HEK293 (cell line): ENCODE measurements at regions not wholly inside any gene's neighbourhood (a gene's known extent, or its start where the extent isn't known, plus 50 kb on each side); places are given as distances from the start of the nearest gene placed in this dataset.

ENCODE experiments used
- CTCF ChIA-PET: fragments of 350-600 bp; formaldehyde crosslinking; extraction: SDS; loops from one replicate; lab custom pipeline; 2021; ENCODE audit warnings: antibody characterized with exemption; lab: Yijun Ruan, JAX
- POLR2A ChIA-PET: fragments of 300-600 bp; formaldehyde crosslinking; extraction: SDS; loops from one replicate; lab custom pipeline; 2020; ENCODE audit warnings: antibody characterized with exemption, inconsistent platforms; lab: Yijun Ruan, JAX
- H3K27ac ChIP-seq: fragments of 200-500 bp; sonication (Bioruptor generic); 2 replicates; pipeline ENCODE4 v1.5.1; 2014; ENCODE audit warnings: low read depth, low read length, control low read depth, inconsistent platforms; ENCODE audit errors: extremely low read depth
- H3K36me3 ChIP-seq, 2 experiments: fragments of 200-500 bp in 1 of 2; sonication (Bioruptor generic) in 1 of 2; 1 replicate in 1 of 2; 2 replicates in 1 of 2; pipeline ENCODE4 v1.5.1; 2014 to 2017; ENCODE audit warnings: inconsistent platforms in 2 of 2, low read length in 2 of 2; ENCODE audit not compliant: control insufficient read depth in 2 of 2, insufficient read depth in 1 of 2
- H3K4me1 ChIP-seq: fragments of 200-500 bp; sonication (Bioruptor generic); 2 replicates; pipeline ENCODE4 v1.5.1; 2014; ENCODE audit warnings: mild to moderate bottlenecking, low read length, inconsistent platforms; ENCODE audit not compliant: control insufficient read depth, insufficient read depth
- H3K4me3 ChIP-seq: 2 replicates; pipeline ENCODE4 v1.5.1; 2011; ENCODE audit warnings: low read depth, mild to moderate bottlenecking, control low read depth, low read length, moderate library complexity
- H3K9me3 ChIP-seq: fragments of 200-500 bp; sonication (Bioruptor generic); 2 replicates; pipeline ENCODE4 v1.5.1; 2014; ENCODE audit warnings: low read depth, low read length, inconsistent platforms; ENCODE audit not compliant: control insufficient read depth, insufficient read depth
- GLI4 ChIP-seq: fragments of 450-650 bp; formaldehyde crosslinking; IDR thresholded peaks from 2 replicates; pipeline ENCODE4 v1.5.1; 2016; ENCODE audit warnings: missing biosample characterization, missing genetic modification characterization
- GLIS1 ChIP-seq: fragments of 450-650 bp; formaldehyde crosslinking; IDR thresholded peaks from 2 replicates; pipeline ENCODE4 v1.5.1; 2016; ENCODE audit warnings: missing biosample characterization, missing genetic modification characterization
- IKZF3 ChIP-seq: fragments of 450-650 bp; IDR thresholded peaks from 2 replicates; pipeline ENCODE4 v1.5.0; 2018; ENCODE audit warnings: missing biosample characterization, mild to moderate bottlenecking, missing genetic modification characterization, moderate library complexity
- KLF17 ChIP-seq: fragments of 450-650 bp; formaldehyde crosslinking; IDR thresholded peaks from 2 replicates; pipeline ENCODE4 v1.5.1; 2016; ENCODE audit warnings: missing biosample characterization, missing genetic modification characterization
- KLF7 ChIP-seq: fragments of 450-650 bp; formaldehyde crosslinking; IDR thresholded peaks from 2 replicates; pipeline ENCODE4 v1.5.1; 2016; ENCODE audit warnings: missing biosample characterization, missing genetic modification characterization, borderline replicate concordance
- KLF8 ChIP-seq: fragments of 450-650 bp; formaldehyde crosslinking; IDR thresholded peaks from 2 replicates; pipeline ENCODE4 v1.5.1; 2016; ENCODE audit warnings: missing biosample characterization, missing genetic modification characterization
- OVOL3 ChIP-seq: fragments of 450-650 bp; formaldehyde crosslinking; IDR thresholded peaks from 2 replicates; pipeline ENCODE4 v1.5.1; 2016; ENCODE audit warnings: missing biosample characterization, missing genetic modification characterization
- PATZ1 ChIP-seq: fragments of 450-650 bp; formaldehyde crosslinking; IDR thresholded peaks from 2 replicates; pipeline ENCODE4 v1.5.1; 2016; ENCODE audit warnings: missing biosample characterization, missing genetic modification characterization
- SALL2 ChIP-seq: fragments of 450-650 bp; formaldehyde crosslinking; IDR thresholded peaks from 2 replicates; pipeline ENCODE4 v1.5.0; 2017; ENCODE audit warnings: missing biosample characterization, mild to moderate bottlenecking, missing genetic modification characterization, borderline replicate concordance
- SP2 ChIP-seq: fragments of 450-650 bp; formaldehyde crosslinking; IDR thresholded peaks from 2 replicates; pipeline ENCODE4 v1.5.1; 2016; ENCODE audit warnings: missing biosample characterization, missing genetic modification characterization
- TCF7L2 ChIP-seq: IDR thresholded peaks from 2 replicates; pipeline ENCODE4 v1.6.1; 2011; ENCODE audit warnings: low read depth, mild to moderate bottlenecking, inconsistent platforms, low read length, moderate library complexity, borderline replicate concordance
- YY2 ChIP-seq: fragments of 450-650 bp; formaldehyde crosslinking; IDR thresholded peaks from 2 replicates; pipeline ENCODE4 v1.5.1; 2016; ENCODE audit warnings: missing biosample characterization, missing genetic modification characterization
- ZBTB21 ChIP-seq: fragments of 450-650 bp; formaldehyde crosslinking; IDR thresholded peaks from 2 replicates; pipeline ENCODE4 v1.5.1; 2017; ENCODE audit warnings: missing biosample characterization, missing genetic modification characterization
- ZBTB48 ChIP-seq: fragments of 450-650 bp; formaldehyde crosslinking; IDR thresholded peaks from 2 replicates; pipeline ENCODE4 v1.5.1; 2016; ENCODE audit warnings: missing biosample characterization, missing genetic modification characterization
- ZFP69B ChIP-seq: fragments of 450-650 bp; formaldehyde crosslinking; IDR thresholded peaks from 2 replicates; pipeline ENCODE4 v1.5.1; 2016; ENCODE audit warnings: missing biosample characterization, missing genetic modification characterization
- ZNF155 ChIP-seq: fragments of 450-650 bp; formaldehyde crosslinking; IDR thresholded peaks from 2 replicates; pipeline ENCODE4 v1.5.1; 2016; ENCODE audit warnings: missing biosample characterization, missing genetic modification characterization
- ZNF18 ChIP-seq: fragments of 450-650 bp; formaldehyde crosslinking; IDR thresholded peaks from 2 replicates; pipeline ENCODE4 v1.5.1; 2016; ENCODE audit warnings: missing biosample characterization, missing genetic modification characterization
- ZNF248 ChIP-seq: fragments of 450-650 bp; formaldehyde crosslinking; IDR thresholded peaks from 2 replicates; pipeline ENCODE4 v1.5.1; 2017; ENCODE audit warnings: missing biosample characterization, missing genetic modification characterization
- ZNF335 ChIP-seq: fragments of 450-650 bp; formaldehyde crosslinking; conservative IDR thresholded peaks from 2 replicates; pipeline ENCODE4 v1.5.1; 2016; ENCODE audit warnings: missing biosample characterization, missing genetic modification characterization
- ZNF48 ChIP-seq: fragments of 450-650 bp; formaldehyde crosslinking; IDR thresholded peaks from 2 replicates; pipeline ENCODE4 v1.5.1; 2016; ENCODE audit warnings: missing biosample characterization, missing genetic modification characterization
- ZNF555 ChIP-seq: fragments of 450-650 bp; formaldehyde crosslinking; conservative IDR thresholded peaks from 2 replicates; pipeline ENCODE4 v1.5.1; 2017; ENCODE audit warnings: missing biosample characterization, mild to moderate bottlenecking, missing genetic modification characterization, inconsistent platforms
- ZNF654 ChIP-seq: fragments of 450-650 bp; formaldehyde crosslinking; IDR thresholded peaks from 2 replicates; pipeline ENCODE4 v1.5.1; 2016; ENCODE audit warnings: low read depth, missing biosample characterization, missing genetic modification characterization
- ZNF701 ChIP-seq: fragments of 450-650 bp; formaldehyde crosslinking; IDR thresholded peaks from 2 replicates; pipeline ENCODE4 v1.5.1; 2016; ENCODE audit warnings: missing biosample characterization, missing genetic modification characterization
- ZNF776 ChIP-seq: fragments of 450-650 bp; formaldehyde crosslinking; IDR thresholded peaks from 2 replicates; pipeline ENCODE4 v1.5.0; 2017; ENCODE audit warnings: missing biosample characterization, missing genetic modification characterization, borderline replicate concordance
- ZNF791 ChIP-seq: fragments of 450-650 bp; formaldehyde crosslinking; IDR thresholded peaks from 2 replicates; pipeline ENCODE4 v1.5.1; 2016; ENCODE audit warnings: missing biosample characterization, missing genetic modification characterization
- ZNF792 ChIP-seq: fragments of 450-650 bp; formaldehyde crosslinking; IDR thresholded peaks from 2 replicates; pipeline ENCODE4 v1.5.1; 2016; ENCODE audit warnings: missing biosample characterization, missing genetic modification characterization

GRCh38 chr3:179509701-179510100 is 53.0 kb upstream of the ACTL6A start:
- ChIA-PET CTCF (interaction anchor here (0.6 kb wide), 1 partner anchor 283 kb away, joined by 3 read pairs; no protein-coding TSS in a partner anchor), POLR2A (no interaction called here)
- H3K4me3 ChIP-seq = no peak overlapping the region
- no peak overlapping the region for H3K27ac ChIP-seq
- no peaks in the 10 kb centered on the region for H3K4me1 ChIP-seq
- H3K9me3 ChIP-seq = no peaks in the 10 kb centered on the region
- no peak for TF ChIP-seq GLI4 (tag by site-specific recombination)
- TF ChIP-seq ZNF48 (tag by site-specific recombination) = no peak
- no peak for TF ChIP-seq ZNF335 (tag by site-specific recombination)
- no peak for TF ChIP-seq ZNF248 (tag by site-specific recombination)
- no peak for TF ChIP-seq TCF7L2
- no peak for TF ChIP-seq ZBTB21 (tag by site-specific recombination)
- no peak for TF ChIP-seq SALL2 (tag by site-specific recombination)
- no peak for TF ChIP-seq KLF8 (tag by site-specific recombination)
- TF ChIP-seq GLIS1 (tag by site-specific recombination) = no peak
- no peak for TF ChIP-seq ZNF18 (tag by site-specific recombination)
- no peaks in the 10 kb centered on the region for H3K36me3 ChIP-seq

- ChIA-PET CTCF (interaction anchor here (0.7 kb wide), 1 partner anchor 262 kb away, joined by 3 read pairs; no protein-coding TSS in a partner anchor), POLR2A (no interaction called here)
These were observed 52.2 kb upstream of the ACTL6A start for GRCh38 chr3:179510496-179510895.

More at GRCh38 chr3:179510496-179510895, 52.2 kb upstream of the ACTL6A start:
- TF ChIP-seq KLF17 (tag by site-specific recombination) (no peak), ZNF701 (tag by site-specific recombination) (no peak), PATZ1 (tag by site-specific recombination) (no peak), SALL2 (tag by site-specific recombination) (no peak), KLF7 (tag by site-specific recombination) (no peak), GLIS1 (tag by site-specific recombination) (no peak), ZNF654 (tag by site-specific recombination) (no peak), ZBTB48 (tag by site-specific recombination) (no peak), YY2 (tag by site-specific recombination) (no peak), ZNF555 (tag by site-specific recombination) (no peak), ZNF776 (tag by site-specific recombination) (no peak), ZFP69B (no peak), ZNF155 (tag by site-specific recombination) (no peak), IKZF3 (tag by site-specific recombination) (no peak), GLI4 (tag by site-specific recombination) (no peak), ZNF792 (tag by site-specific recombination) (no peak), ZNF791 (no peak), SP2 (tag by site-specific recombination) (no peak), OVOL3 (tag by site-specific recombination) (no peak)
- no peaks in the 10 kb centered on the region for H3K4me1 ChIP-seq
- no peak overlapping the region for H3K27ac ChIP-seq
- no peaks in the 10 kb centered on the region for H3K36me3 ChIP-seq
- no peaks in the 10 kb centered on the region for H3K9me3 ChIP-seq
- H3K4me3 ChIP-seq = no peak overlapping the region
